GM19455 (cell line): ENCODE measurements at regions not wholly inside any gene's neighbourhood (a gene's known extent, or its start where the extent isn't known, plus 50 kb on each side); places are given as distances from the start of the nearest gene placed in this dataset.

Experiments used
- ATAC-seq: cut with Tn5 transposase; IDR thresholded peaks from one replicate; pipeline ENCODE4 v1.9.1; 2021; ENCODE audit not compliant: unreplicated experiment

GRCh38 chr13:37944081-37944868 lies 74.7 kb upstream of the TRPC4 start:
- no peak for ATAC-seq

GRCh38 chr13:37942929-37943328 lies 73.4 kb upstream of the TRPC4 start:
- no peak for ATAC-seq

- no peak for ATAC-seq
Observed at GRCh38 chr13:37934339-37935191, 65.0 kb upstream of the TRPC4 start.

- ATAC-seq = no peak
Observed at GRCh38 chr13:37929308-37929707, 59.7 kb upstream of the TRPC4 start.

- no peak for ATAC-seq
Observed at GRCh38 chr13:37927561-37927960, 58.0 kb upstream of the TRPC4 start.

GRCh38 chr13:37925878-37926473 lies 56.4 kb upstream of the TRPC4 start:
- no peak for ATAC-seq

GRCh38 chr13:37923236-37923635 lies 53.7 kb upstream of the TRPC4 start:
- no peak for ATAC-seq

- no peak for ATAC-seq
Observed at GRCh38 chr13:37919329-37919880, 49.8 kb upstream of the TRPC4 start.
